NCI-H82 treated with DMSO at 0.1 percent for 48 hours (cell line): ENCODE measurements at regions not wholly inside any gene's neighbourhood (a gene's known extent, or its start where the extent isn't known, plus 50 kb on each side); places are given as distances from the start of the nearest gene placed in this dataset.

Experiments
- DNase-seq: peaks from one replicate; lab custom pipeline; 2025; ENCODE audit not compliant: unreplicated experiment; lab: John Stamatoyannopoulos, UW

DNA sequence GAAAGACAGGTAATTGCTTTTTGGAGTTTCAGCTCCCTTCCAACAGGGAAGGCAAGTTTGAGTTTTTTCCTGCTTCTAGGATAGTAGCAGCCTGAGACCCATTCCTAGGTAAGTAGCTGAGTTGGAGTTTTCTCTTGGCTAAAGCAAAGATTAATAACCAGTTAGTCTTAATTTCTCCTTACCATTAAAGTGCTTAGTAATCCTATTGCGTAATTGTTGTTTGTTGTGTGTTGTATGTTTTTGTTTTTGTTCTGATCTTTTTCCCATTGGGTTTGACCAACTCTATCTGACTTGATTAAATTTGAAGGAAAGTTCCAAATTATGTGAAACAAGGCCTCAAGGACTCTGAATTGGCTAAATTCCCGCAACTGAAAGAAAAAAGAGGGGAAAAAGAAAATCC is 83.5 kb downstream of the TBX22 start:
- no peak for DNase-seq

DNA sequence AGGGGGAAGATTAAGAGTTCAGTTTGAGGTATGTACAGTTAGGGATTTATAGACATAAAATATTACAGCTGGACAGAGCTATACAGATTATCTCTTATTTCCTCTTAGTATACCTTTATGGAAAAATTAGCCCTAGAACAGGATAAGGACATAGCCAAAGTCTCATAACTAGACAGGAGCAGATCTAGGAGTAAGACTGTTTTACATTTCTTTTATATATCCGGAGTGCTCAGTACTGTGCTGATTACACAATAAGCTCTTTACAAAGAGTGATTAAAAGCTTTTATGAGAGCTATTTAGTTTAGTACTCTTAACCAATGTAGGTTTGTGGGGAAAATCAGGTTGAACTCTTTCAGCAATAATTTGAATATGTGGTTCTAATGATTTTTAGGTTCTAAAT is 105.8 kb downstream of the TBX22 start:
- no peak for DNase-seq

DNA sequence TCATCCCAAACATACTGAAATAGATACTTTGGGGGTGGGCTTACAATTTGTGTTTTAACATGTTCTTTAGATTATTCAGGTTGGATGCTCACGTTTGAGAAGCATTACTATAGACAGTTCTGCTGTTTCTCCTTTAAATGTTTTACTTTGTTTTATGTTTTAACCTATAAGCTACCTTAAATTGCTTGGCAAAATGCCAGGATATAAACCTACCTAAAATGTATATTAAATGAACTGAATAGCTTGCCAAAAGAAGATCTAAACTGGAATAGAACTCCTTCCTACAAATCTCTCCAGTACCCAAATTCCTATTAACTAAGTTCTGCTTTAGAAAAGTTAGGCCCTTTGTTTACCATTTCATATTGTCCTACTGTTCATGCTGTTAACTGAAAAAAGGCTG is 124.4 kb downstream of the TBX22 start:
- DNase-seq, result no peak

DNA sequence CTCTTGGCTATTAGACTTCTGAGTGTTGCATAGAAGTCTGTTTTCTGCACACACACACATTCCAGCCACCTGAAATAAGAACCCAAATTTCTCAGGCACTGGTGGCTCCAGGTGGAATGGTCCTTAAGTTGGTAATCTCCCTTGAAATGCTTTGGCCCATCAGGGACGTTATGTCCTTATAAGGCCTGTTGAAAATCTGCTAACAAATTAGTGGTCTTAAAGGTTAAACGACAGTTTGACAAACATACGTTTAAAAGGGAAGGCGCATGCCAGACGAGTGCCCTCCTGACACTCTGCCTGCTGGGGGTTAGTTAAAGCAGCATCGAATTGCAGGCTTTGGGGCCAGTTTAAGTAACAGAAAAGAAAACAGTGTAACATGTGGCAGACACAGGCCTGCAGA is 125.0 kb downstream of the TBX22 start:
- DNase-seq, result no peak

DNA sequence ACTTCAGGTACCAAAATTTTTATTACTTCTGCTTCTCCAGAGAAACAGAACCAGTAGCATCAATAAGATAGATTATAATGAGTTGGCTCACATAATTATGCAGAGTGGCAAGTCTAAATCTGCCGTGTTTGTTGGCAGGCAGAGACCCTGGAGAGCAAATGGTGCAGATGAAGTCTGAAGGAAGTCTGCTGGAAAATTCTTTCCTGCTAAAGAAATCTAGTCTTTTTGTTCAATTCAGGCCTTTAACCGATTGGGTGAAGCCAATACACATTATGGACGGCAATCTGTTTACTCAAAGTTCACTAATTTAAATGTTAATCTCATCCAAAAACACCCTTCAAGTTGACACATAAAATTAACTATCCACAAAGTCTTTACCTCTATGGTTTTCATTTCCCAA is 156.0 kb downstream of the TBX22 start:
- DNase-seq, result no peak

DNA sequence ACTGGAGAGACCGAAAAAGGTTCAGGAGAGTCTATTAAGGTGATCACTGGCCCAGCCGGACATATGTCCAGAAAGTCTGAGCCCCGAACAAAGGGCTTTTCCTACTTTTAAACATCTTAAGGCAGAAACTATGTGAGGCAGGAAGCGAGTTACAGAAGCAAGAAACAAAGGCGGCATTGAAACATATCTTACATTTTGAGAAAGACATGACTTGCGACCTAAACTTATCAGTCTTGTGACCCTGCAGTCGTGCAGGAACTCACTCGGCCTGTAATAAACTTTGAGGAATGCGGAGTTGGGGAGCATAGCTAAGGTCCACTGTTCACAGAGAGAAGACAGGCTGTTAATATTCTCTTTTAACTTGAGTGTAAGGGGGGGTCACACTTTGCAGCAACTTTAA is 158.7 kb downstream of the TBX22 start:
- DNase-seq, result no peak

DNA sequence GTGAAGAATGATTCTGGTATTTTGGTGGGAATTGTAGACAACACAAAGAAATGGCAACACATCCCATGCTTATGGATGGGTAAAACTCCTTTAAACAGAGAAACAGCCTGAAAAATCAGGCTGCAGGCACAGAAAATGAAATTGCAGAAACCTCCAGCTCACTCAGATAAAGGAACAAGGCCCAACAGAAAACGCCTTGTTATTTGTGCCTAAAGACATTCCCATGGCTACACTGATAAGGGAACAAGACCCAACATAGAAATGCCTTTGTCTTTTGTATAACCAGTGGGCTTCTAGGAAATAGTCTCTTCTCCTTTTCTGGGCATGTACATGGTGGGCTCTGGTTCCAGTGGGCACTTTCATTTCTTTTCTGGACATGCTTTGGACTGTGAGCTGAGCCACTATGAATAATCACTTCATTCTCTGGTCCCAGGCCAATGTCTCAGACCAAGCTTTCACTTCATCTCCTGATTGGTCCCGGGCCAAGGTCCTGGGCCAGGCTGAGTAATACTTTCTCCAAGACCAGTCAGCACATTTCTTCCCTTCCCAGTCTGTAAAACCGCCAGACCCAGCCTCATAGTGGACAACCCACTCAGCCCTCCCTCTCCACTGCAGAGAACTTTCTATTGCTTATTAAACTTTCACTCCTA is 160.5 kb downstream of the TBX22 start:
- no peak for DNase-seq

DNA sequence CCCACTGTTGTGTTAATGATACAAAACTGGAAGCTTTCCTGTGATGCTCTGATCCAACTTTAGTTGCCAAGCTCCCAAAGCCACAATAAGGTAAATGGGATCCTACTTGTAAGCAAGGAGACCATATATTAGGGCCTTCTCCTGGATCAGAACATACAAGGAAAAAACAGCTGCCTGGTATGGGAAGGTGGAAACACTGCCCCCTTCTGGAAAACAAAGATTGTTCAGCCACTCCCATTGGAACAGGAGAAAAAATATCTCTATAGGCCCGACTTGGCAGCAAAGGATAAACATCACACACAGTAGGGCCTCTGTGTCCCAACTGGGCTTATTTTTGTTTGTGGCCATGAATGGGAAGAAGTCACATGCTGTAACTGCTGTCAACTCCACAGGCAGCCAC is 166.5 kb downstream of the TBX22 start:
- DNase-seq, result no peak

DNA sequence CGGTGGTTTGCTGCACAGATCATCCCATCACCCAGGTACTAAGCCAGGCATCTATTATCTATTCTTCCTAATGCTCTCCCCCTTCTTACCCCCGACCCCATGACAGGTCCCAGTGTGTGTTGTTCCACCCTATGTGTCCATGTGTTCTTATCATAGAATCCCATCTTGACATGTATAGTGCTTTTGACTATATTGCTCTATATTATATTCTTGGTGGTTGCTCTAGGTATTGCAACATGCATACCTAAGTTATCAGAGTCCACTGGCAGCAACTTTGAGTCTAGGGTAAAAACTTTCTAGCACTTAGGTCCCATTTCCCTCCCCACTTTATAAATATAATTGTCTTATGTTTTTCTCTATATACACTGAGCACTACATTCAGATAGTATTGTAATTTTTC is 170.3 kb downstream of the TBX22 start:
- no peak for DNase-seq

DNA sequence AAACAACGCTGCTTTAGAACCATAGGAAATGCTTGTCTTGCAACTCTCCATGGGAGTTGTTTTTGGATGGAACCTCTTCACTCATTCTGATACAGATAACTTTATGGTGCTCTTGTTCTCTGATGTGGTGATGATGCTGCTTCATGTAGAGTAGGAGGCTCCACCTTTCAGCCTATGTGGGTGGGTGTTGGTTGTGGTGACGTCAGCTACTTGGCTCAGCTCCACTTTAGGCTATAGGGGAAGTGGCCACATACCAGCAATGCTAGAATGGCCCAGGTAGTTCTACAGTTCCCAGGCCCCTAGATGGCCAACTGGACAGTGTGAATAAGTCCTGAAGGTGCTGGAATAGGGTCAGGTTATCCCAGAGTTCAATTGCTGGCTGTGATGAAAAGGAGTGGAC is 192.1 kb downstream of the TBX22 start:
- DNase-seq, result no peak

DNA sequence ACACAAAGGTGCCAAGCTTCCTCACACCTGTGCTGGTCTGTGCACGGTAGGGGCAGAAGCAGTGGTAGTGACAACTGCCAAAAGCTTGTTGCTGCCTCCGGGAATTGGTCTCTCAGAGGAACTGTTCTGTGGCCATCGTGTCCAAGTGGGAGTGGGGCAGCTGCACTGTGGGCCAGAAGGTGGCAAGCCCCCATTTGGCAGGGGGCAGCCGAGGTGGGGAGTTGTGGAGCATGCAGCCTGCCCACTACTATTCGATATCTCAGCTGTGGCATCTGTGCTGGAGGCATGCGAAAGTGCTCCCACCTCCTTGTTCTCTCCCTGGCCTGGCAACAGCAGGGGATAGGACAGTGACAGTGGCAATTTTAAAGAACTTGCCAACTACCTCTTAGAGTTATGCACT is 192.8 kb downstream of the TBX22 start:
- DNase-seq, result no peak

DNA sequence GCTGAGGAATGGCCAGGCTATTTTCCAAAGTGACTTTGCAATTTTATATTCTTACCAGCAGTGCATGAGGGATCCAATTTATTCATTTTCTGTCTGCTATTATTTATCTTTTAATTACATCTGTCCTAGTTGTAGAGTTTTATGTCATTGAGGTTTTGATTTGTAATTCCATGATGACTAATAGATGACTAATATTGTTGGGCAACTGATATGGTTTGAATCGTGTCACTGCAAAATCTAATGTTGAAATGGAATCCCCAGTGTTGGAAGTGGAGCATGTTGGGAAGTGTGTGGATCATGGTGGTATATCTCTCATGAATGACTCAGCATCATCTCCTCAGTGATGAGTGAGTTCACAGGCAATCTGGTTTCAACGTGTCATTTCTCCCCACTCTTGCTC is 201.5 kb downstream of the TBX22 start:
- no peak for DNase-seq

DNA sequence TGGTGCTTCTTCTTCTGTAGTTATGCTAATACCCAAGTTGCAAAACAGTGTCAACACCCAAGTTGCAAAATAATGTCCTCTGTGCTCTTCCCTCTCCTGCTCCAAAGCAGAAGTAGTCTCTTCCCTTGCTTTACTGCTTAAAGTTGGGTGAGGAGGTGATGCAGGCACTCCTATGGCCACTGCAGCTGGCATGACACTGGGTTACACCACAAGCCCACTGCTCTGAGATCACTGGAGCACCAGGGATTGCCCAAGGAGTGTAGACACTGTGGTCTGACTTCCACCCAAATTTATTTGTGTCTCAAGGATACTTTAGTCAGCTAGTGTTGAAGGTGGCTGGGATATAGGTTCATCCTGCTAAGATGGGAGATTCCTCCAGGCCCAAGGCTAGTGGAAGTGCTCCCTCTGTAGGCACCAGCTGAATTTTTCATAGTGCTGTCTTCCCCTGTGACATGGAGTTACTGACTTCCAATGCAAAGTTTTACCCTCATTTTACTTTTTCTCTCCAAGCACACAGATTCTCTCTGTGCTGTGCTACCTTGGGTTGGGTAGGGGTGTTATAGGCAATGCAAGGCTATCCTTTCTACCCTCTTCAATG is 196.2 kb upstream of the TENT5D start:
- DNase-seq, result no peak

DNA sequence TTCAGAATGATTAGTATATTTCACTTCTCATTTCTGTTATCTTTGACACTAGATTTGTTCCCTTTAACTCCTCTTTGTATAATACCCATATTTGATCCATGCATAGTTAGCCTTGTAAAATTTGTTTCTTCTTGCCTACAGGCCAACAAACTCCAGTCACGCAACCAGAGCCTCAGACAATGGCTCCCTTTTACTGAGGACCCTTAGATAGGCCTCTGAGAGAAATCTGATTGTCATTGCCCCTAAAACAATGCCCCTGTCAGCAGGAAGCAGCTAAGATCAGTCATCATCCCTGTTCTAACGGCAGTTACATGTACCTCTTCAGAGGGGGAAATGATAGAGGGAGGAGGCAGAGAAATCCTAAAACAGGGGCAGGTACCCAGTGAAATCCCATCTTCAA is 190.6 kb upstream of the TENT5D start:
- DNase-seq, result no peak

DNA sequence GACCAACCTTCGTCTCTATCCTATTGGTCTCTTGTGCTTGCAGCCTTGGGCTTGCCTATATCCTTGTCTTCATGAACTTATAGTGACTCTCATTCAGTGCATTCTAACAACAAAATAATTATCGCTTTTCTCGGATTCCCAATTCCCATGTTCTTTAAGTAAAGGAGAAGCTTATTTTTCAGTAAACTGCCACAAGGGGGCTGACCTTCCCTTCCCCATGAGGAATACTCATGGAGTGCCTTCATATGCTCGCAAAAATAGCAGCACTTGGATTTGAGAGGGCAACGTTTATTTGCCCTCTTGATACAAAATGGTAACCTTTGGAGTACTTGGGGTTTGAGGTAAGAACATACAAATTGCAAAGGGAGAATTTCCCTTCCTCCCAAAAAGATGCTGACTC is 183.2 kb upstream of the TENT5D start:
- DNase-seq, result no peak

DNA sequence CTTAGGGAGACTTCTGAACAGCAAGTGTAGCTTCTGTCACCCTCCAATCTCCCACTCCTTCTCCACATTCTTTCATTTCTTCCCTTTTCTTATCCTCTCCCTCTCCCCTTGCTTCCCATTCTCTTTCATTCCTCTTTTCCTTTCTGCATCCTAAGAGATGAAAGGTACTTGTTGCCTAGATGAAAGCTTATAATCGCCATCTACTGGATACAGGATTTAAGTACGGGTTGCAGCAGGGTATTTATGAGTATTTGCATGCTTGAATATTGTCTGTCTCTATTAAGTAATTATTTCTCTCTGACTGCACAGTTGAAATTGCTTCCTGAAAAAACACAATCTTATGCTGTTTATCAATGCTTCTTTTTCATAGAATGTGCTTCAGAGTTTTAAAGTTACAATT is 174.0 kb upstream of the TENT5D start:
- DNase-seq, result no peak

DNA sequence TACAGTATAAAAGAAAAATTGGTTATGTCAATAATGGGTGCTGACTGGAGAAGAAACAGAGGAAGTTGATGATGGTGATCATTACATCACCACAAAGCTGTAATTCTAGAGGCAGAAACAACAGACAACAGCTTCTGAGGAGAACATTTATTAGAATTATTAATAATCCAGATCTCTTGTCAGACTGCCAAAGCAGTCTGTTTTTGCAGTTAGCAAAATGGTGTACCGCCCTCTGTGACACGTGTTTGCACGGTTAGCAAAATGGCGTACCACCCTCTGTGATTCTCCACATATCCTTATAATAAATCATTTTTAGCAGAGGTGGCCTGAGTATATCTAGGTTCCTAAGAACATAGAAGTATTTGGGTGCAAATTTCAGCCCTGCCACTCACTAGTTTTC is 154.0 kb upstream of the TENT5D start:
- no peak for DNase-seq

DNA sequence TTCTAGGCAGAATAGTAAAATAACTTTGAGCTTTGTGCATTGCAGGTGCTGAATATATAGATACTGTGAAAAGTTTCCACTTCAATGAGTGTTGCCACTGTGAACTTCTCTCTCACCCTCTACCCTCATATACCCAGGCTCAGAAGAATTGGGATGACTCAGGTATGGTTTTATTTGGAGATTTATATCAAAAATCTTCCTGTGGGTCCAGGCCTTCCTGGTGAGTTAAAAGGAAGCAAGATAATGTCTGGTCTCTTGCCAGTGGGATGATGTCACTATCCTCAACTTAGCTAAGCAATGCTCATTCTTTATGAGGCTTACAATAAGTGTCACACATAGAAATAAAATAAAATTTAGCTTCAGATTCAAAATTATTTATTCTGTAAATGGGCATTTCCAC is 153.3 kb upstream of the TENT5D start:
- DNase-seq, result no peak

DNA sequence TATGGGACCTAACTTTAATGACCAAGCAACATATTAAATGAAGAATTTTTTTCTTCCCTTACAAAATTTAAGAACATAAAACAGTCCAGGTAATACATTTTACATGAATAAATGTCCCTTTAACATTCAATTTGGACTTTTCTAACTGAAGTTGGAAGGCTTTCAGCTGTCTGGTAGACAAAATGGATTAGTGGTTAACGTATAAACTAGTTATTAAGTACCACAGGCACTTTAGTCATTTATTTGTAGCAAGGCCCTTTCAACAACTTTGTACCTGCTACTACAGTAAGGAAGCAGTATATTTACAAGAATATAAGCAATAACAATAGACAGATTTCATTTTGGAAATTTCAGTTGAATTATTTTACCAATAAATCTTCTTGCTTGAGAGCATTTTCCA is 152.5 kb upstream of the TENT5D start:
- no peak for DNase-seq

DNA sequence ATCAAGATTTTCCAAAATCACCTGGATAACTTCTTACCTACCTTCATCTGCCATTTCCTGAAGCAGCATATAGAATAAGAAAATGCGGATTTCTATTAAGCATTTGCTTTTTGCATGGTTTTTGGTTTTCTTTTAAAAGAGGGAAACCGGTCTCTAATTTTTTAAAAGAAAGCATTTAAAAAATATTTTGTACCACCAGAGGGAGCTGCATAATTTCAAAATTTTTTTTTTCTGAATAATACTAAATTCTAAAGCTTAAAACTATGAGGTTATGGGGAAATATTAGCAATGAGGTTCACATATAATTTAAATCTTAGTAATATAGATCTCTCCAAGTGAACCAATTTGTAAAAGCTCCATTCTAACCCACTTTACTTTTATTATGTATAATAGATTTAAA is 137.7 kb upstream of the TENT5D start:
- DNase-seq, result no peak

DNA sequence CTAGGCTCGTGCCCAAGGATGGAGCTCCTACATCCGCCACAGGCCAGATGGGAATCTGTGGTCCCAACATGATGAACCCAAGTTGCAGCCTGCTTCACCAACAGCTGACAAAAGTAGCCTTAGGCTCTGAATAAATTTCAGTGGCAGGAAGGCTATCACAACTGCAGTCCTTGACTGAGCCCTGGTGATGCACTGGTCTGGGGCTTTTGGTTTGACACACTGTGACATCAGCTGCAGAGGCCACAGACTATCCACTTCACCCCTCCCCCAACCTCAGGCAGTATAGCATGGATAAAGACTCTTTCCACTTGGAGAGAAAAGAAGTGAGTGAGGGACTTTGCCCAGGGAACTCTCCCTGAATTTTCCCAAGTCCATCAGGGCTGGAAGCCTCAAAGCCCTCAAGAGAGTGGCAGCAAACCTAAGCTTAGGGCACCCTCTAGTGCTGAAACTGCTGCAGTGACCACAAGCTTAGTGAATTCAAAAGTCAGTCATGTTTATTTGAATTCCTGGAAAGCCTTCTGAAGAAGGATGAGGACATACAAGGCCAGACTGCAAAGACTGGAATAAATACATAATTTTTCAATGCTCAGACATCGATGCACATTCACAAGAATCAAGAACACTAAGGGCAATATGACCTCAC is 135.0 kb upstream of the TENT5D start:
- DNase-seq, result peak; percentile 3

DNA sequence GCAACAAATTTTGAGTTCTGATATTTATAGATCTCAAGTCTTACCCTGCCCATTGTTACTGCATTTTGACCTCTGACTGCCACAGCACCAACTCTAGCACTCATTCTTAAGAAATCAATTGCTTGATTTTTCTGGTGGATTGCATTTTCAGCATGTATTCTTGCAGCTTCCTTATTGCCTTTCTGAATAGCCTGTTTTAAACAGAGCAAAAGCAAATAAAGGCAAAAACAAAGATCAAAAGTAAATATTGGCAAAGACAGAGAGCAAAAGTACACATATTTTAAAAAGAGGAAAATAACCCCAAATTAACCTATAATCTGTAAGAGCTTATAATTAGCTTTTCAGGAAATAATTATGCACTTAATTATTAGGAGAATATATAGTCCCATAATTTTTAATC is 129.4 kb upstream of the TENT5D start:
- no peak for DNase-seq

DNA sequence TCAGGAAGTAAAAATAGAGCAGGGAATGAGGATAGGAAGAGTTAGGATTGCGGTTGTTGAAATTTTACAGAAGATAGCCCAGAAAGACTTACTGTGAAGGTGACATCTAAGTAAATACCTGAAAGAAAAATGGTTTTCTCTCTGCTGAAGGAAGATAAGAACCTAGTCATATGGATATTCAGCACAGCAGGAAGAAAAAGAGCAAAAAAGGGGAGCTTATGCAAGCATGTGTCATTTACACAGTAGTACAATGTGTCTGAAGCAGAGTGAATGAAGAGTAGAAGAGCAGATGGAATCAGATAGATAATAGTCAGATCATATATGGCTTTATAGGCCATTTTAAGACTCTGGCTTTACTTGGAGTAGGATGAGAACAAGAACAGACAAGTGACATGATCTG is 126.9 kb upstream of the TENT5D start:
- no peak for DNase-seq
